Esophagus squamous epithelium (tissue), 5 donors: ENCODE measurements at regions not wholly inside any gene's neighbourhood (a gene's known extent, or its start where the extent isn't known, plus 50 kb on each side); places are given as distances from the start of the nearest gene placed in this dataset.

Experiments used
- DNase-seq: peaks from one replicate; lab custom pipeline; 2025; lab: John Stamatoyannopoulos, UW
- H3K27ac ChIP-seq, 4 donors: fragments of 200-600 bp; sonication (generic); one replicate each; pipeline ENCODE4 v1.5.1; 2016 to 2019; ENCODE audit warnings: mild to moderate bottlenecking in 1 of 4
- H3K27me3 ChIP-seq, 4 donors: fragments of 200-600 bp; sonication (generic); 1 replicate in 3 of 4; 2 replicates in 1 of 4; pipeline versions ENCODE4 v1.5.1 to v1.6.0; 2017 to 2021; ENCODE audit warnings: antibody characterized with exemption in 1 of 4
- H3K36me3 ChIP-seq, 3 donors: fragments of 200-600 bp; sonication (generic); one replicate each; pipeline ENCODE4 v1.5.1; 2016 to 2019
- H3K4me1 ChIP-seq, 3 donors: fragments of 200-600 bp; sonication (generic); one replicate each; pipeline ENCODE4 v1.5.1; 2017 to 2019
- H3K4me3 ChIP-seq, 4 donors: fragments of 200-600 bp; sonication (generic); 1 replicate in 3 of 4; 2 replicates in 1 of 4; pipeline ENCODE4 v1.5.1; 2016 to 2019; ENCODE audit warnings: mild to moderate bottlenecking in 2 of 4, moderate library complexity in 1 of 4
- H3K9me3 ChIP-seq, 3 donors: fragments of 200-600 bp; sonication (generic); one replicate each; pipeline ENCODE4 v1.5.1; 2016 to 2019
- CTCF ChIP-seq, 6 experiments: fragments of 450-650 bp in 4 of 6; fragments of 200-600 bp in 2 of 6; sonication (generic) in 2 of 6; IDR thresholded peaks; one replicate each; pipeline ENCODE4 v1.5.1; 2016 to 2019; ENCODE audit warnings: antibody characterized with exemption in 6 of 6, mild to moderate bottlenecking in 4 of 6, moderate library complexity in 4 of 6
- POLR2A ChIP-seq, 4 donors: fragments of 450-650 bp; IDR thresholded peaks; one replicate each; pipeline ENCODE4 v1.6.1; 2017; ENCODE audit warnings: antibody characterized with exemption in 4 of 4, mild to moderate bottlenecking in 4 of 4, moderate library complexity in 3 of 4
- whole genome bisulfite sequencing, 2 donors: methylation state at CpG; one replicate each; pipeline ENCODE4 v1.1.5; 2018; 5-methylcytosine and 5-hydroxymethylcytosine counted together
- intact Hi-C: fragments of 100-400 bp; cut with DNase I; formaldehyde crosslinking; loops from one replicate; pipeline ENCODE4 v1.15.0; 2022
- donor health status: DM: yes; HTN: yes; CAD: no.

- no peak for DNase-seq
- Histone ChIP-seq H3K36me3 (no peaks in the 10 kb centered on the region), H3K4me3 (no peak overlapping the region), H3K27ac (no peak overlapping the region), H3K9me3 (no peaks in the 10 kb centered on the region), H3K27me3 (peaks cover 0 to 8% (median 0%) of the 10 kb centered on the region in 4 donors), H3K4me1 (peaks cover 0 to 11% (median 6%) of the 10 kb centered on the region in 3 donors)
- 82 to 85% methylated on average over 6 to 7 of the region's 7 CpGs for WGBS, 2 donors
- intact Hi-C loops, result no loop called here
- no peak for TF ChIP-seq CTCF (IDR thresholded peaks at IDR 0.05)
- TF ChIP-seq POLR2A (IDR thresholded peaks at IDR 0.05), result no peak
Observed at GRCh38 chr9:19926774-19927173, 137.9 kb upstream of the SLC24A2 start.

- Histone ChIP-seq H3K4me3 (peak overlapping the region in 3 of 4 donors; percentile 29 to 51 (median 36)), H3K27ac (no peak overlapping the region), H3K27me3 (peaks cover 0 to 8% (median 0%) of the 10 kb centered on the region in 4 donors), H3K36me3 (no peaks in the 10 kb centered on the region), H3K4me1 (peaks cover 0 to 11% (median 6%) of the 10 kb centered on the region in 3 donors), H3K9me3 (no peaks in the 10 kb centered on the region)
- intact Hi-C loops, result no loop called here
- WGBS, 2 donors, result 1 to 4% methylated on average over 16 to 20 of the region's 20 CpGs
- peak; percentile 8 for DNase-seq
- TF ChIP-seq CTCF (IDR thresholded peaks at IDR 0.05), result peak; percentile 72 to 96 (median 92)
- no peak for TF ChIP-seq POLR2A (IDR thresholded peaks at IDR 0.05)
Observed at GRCh38 chr9:19925674-19926503, 137.1 kb upstream of the SLC24A2 start.

- H3K36me3 ChIP-seq, result no peaks in the 10 kb centered on the region
- DNase-seq, result no peak
- no peak overlapping the region for H3K27ac ChIP-seq
- 65 to 78% methylated on average over 2 of the region's 2 CpGs for WGBS, 2 donors
- H3K4me3 ChIP-seq, result no peak overlapping the region
- no peak for TF ChIP-seq CTCF (IDR thresholded peaks at IDR 0.05)
- TF ChIP-seq POLR2A (IDR thresholded peaks at IDR 0.05), result no peak
- H3K27me3 ChIP-seq, result peaks cover 0 to 8% (median 0%) of the 10 kb centered on the region in 4 donors
- intact Hi-C loops, result no loop called here
- no peaks in the 10 kb centered on the region for H3K9me3 ChIP-seq
- H3K4me1 ChIP-seq, result peaks cover 0 to 11% (median 6%) of the 10 kb centered on the region in 3 donors
Observed at GRCh38 chr9:19924080-19924479, 135.2 kb upstream of the SLC24A2 start.

GRCh38 chr9:19922476-19923118 lies 133.8 kb upstream of the SLC24A2 start:
- no peaks in the 10 kb centered on the region for H3K9me3 ChIP-seq
- no peaks in the 10 kb centered on the region for H3K36me3 ChIP-seq
- TF ChIP-seq CTCF (IDR thresholded peaks at IDR 0.05), result peak in 2 of 6 experiments; percentile 27 to 46
- TF ChIP-seq POLR2A (IDR thresholded peaks at IDR 0.05), result no peak
- H3K4me3 ChIP-seq, result no peak overlapping the region
- DNase-seq, result no peak
- intact Hi-C loops, result no loop called here
- H3K27me3 ChIP-seq, result peaks cover 0 to 8% (median 0%) of the 10 kb centered on the region in 4 donors
- H3K4me1 ChIP-seq, result peaks cover 0 to 11% (median 6%) of the 10 kb centered on the region in 3 donors
- WGBS, 2 donors, result 35 to 55% methylated on average over 1 of the region's 2 CpGs
- H3K27ac ChIP-seq, result no peak overlapping the region

- no peaks in the 10 kb centered on the region for H3K4me1 ChIP-seq
- H3K4me3 ChIP-seq, result no peak overlapping the region
- WGBS, 2 donors, result 88 to 100% methylated on average over 2 to 6 of the region's 6 CpGs
- H3K9me3 ChIP-seq, result no peaks in the 10 kb centered on the region
- no peak overlapping the region for H3K27ac ChIP-seq
- TF ChIP-seq CTCF (IDR thresholded peaks at IDR 0.05), result no peak
- TF ChIP-seq POLR2A (IDR thresholded peaks at IDR 0.05), result no peak
- no peak for DNase-seq
- intact Hi-C loops, result no loop called here
- H3K27me3 ChIP-seq, result peaks cover 0 to 4% (median 0%) of the 10 kb centered on the region in 4 donors
- H3K36me3 ChIP-seq, result no peaks in the 10 kb centered on the region
Observed at GRCh38 chr9:19920401-19920800, 131.6 kb upstream of the SLC24A2 start.
